Heart right ventricle (tissue), 16 donors: ENCODE measurements at regions not wholly inside any gene's neighbourhood (a gene's known extent, or its start where the extent isn't known, plus 50 kb on each side); places are given as distances from the start of the nearest gene placed in this dataset.

Experiments
- ATAC-seq, 8 donors: fragments of 200-7000 bp; cut with Tn5 transposase; one replicate each; pipeline ENCODE4 v1.9.1; 2020; ENCODE audit warnings: mild to moderate bottlenecking in 8 of 8, moderate library complexity in 8 of 8, moderate number of reproducible peaks in 1 of 8
- DNase-seq, 2 donors: peaks; one replicate each; pipeline ENCODE4 v3.0.0-alpha.2; 2020
- H3K27ac ChIP-seq, 10 donors: fragments of 200-600 bp; sonication (generic) in 2 of 10; one replicate each; pipeline versions ENCODE4 v1.5.0 to v1.8.0; 2020 to 2022; ENCODE audit warnings: mild to moderate bottlenecking in 3 of 10
- H3K27me3 ChIP-seq, 7 donors: fragments of 200-600 bp; one replicate each; pipeline ENCODE4 v1.8.0; 2021 to 2022; ENCODE audit warnings: mild to moderate bottlenecking in 2 of 7
- H3K36me3 ChIP-seq, 9 donors: fragments of 200-600 bp; sonication (generic) in 1 of 9; one replicate each; pipeline versions ENCODE4 v1.5.0 to v1.8.0; 2020 to 2022; ENCODE audit warnings: mild to moderate bottlenecking in 2 of 9
- H3K4me1 ChIP-seq, 9 donors: fragments of 200-600 bp; sonication (generic) in 1 of 9; one replicate each; pipeline versions ENCODE4 v1.5.0 to v1.8.0; 2020 to 2022; ENCODE audit warnings: mild to moderate bottlenecking in 4 of 9
- H3K4me3 ChIP-seq, 10 donors: fragments of 200-600 bp; sonication (generic) in 2 of 10; one replicate each; pipeline versions ENCODE4 v1.5.0 to v1.8.0; 2020 to 2022; ENCODE audit warnings: mild to moderate bottlenecking in 7 of 10, moderate library complexity in 2 of 10
- H3K9me3 ChIP-seq, 11 donors: fragments of 200-600 bp in 10 of 11; sonication (generic) in 2 of 11; one replicate each; pipeline versions ENCODE4 v1.5.0 to v1.8.0; 2013 to 2022; ENCODE audit warnings: mild to moderate bottlenecking in 2 of 11, control low read depth in 1 of 11, moderate library complexity in 1 of 11
- CTCF ChIP-seq, 9 donors: fragments of 200-600 bp; sonication (generic) in 2 of 9; IDR thresholded peaks; one replicate each; pipeline versions ENCODE4 v1.5.0 to v1.8.0; 2021 to 2022; ENCODE audit warnings: antibody characterized with exemption in 9 of 9, mild to moderate bottlenecking in 5 of 9, moderate library complexity in 1 of 9
- WGBS, 2 donors: extraction: QIAGEN DNeasy Blood & Tissue Kit; methylation state at CpG; one replicate each; pipeline ENCODE4 v1.1.7; 2013; ENCODE audit warnings: inconsistent platforms in 1 of 2; 5-methylcytosine and 5-hydroxymethylcytosine counted together
- intact Hi-C, 10 donors: fragments of 100-400 bp; cut with DNase I; formaldehyde crosslinking; loops; one replicate each; pipeline versions ENCODE4 v1.11.1 to v1.14.2; 2022
- donor health status: Arrhythmogenic right ventricular cardiomyopathy.
- donor health status: ischemic (EF 13 %, LVEDD 7.1; RV severe dilation, severe dysfunction).
- donor health status: healthy with polysubstance abuse.
- donor health status: DM: no; HTN: yes; CAD: no.
- donor health status: DM: no; HTN: no; CAD: no.
- donor health status: ischemic (EF 25% LVEDD 6.9; RV normal size, moderate dysfunction).
- donor health status: ischemic (EF 25% LVEDD 5.7; RV mildly dilated, moderate dysfunction).
- donor health status: healthy.
- donor health status: DM: yes; HTN: yes; CAD: no.
- donor health status: Ischemic cardiomyopathy.
- donor health status: ischemic (EF 35%, LVEDD 5.7; RV mildly dilated, moderate dysfunction).
- donor health status: nonischemic (EF 11% LVEDD 7.7; RV severe dilation, severe dysfunction).
- donor health status: DM: yes; HTN: yes; CAD: no.
- donor health status: PGD.
- donor health status: ischemic (EF 29% LVEDD 5.4; RV normal size, mild dysfunction).
- donor health status: nonischemic (EF 23%, LVEDD 6.1; RV moderate dilation, normal function).

- H3K4me1 ChIP-seq: peaks cover 0 to 14% (median 8%) of the 10 kb centered on the region in 9 donors
- TF ChIP-seq CTCF (IDR thresholded peaks at IDR 0.05): no peak
- H3K27ac ChIP-seq: peak overlapping the region in 1 of 10 donors; percentile 56
- DNase-seq (no peak), ATAC-seq (peak in 7 of 8 donors; percentile 34 to 67 (median 47))
- peaks cover 0 to 13% (median 0%) of the 10 kb centered on the region in 7 donors for H3K27me3 ChIP-seq
- 23 to 34% methylated on average over 14 of the region's 14 CpGs for WGBS, 2 donors
- H3K36me3 ChIP-seq: no peaks in the 10 kb centered on the region
- peak overlapping the region in 2 of 10 donors; percentile 8 to 14 for H3K4me3 ChIP-seq
- intact Hi-C loops: no loop called here
- H3K9me3 ChIP-seq: no peaks in the 10 kb centered on the region
Observed at GRCh38 chr16:87178177-87178863, 138.9 kb downstream of the C16orf95 start.

GRCh38 chr16:87178977-87179376 lies 138.2 kb downstream of the C16orf95 start:
- intact Hi-C loops: no loop called here
- no peak for TF ChIP-seq CTCF (IDR thresholded peaks at IDR 0.05)
- DNase-seq: peak; percentile 49 to 59
- Histone ChIP-seq H3K27ac (peak overlapping the region in 1 of 10 donors; percentile 56), H3K9me3 (no peaks in the 10 kb centered on the region), H3K4me3 (no peak overlapping the region), H3K36me3 (no peaks in the 10 kb centered on the region), H3K27me3 (peaks cover 0 to 13% (median 0%) of the 10 kb centered on the region in 7 donors), H3K4me1 (peaks cover 0 to 14% (median 8%) of the 10 kb centered on the region in 9 donors)
- ATAC-seq: peak; percentile 42 to 79 (median 68)
- 21 to 31% methylated on average over 9 of the region's 9 CpGs for WGBS, 2 donors

- no peak overlapping the region for H3K4me3 ChIP-seq
- DNase-seq (no peak), ATAC-seq (no peak)
- WGBS, 2 donors: 86 to 91% methylated on average over 6 of the region's 6 CpGs
- peaks cover 0 to 11% (median 0%) of the 10 kb centered on the region in 7 donors for H3K27me3 ChIP-seq
- intact Hi-C loops: no loop called here
- H3K27ac ChIP-seq: no peak overlapping the region
- H3K36me3 ChIP-seq: no peaks in the 10 kb centered on the region
- H3K9me3 ChIP-seq: no peaks in the 10 kb centered on the region
- no peak for TF ChIP-seq CTCF (IDR thresholded peaks at IDR 0.05)
- H3K4me1 ChIP-seq: peaks cover 0 to 14% (median 8%) of the 10 kb centered on the region in 9 donors
Observed at GRCh38 chr16:87180069-87180468, 137.1 kb downstream of the C16orf95 start.

GRCh38 chr16:87182759-87183158 lies 134.4 kb downstream of the C16orf95 start:
- no peak for ATAC-seq
- no peak for TF ChIP-seq CTCF (IDR thresholded peaks at IDR 0.05)
- Histone ChIP-seq H3K27me3 (no peaks in the 10 kb centered on the region), H3K4me3 (no peak overlapping the region), H3K36me3 (no peaks in the 10 kb centered on the region), H3K27ac (no peak overlapping the region), H3K9me3 (no peaks in the 10 kb centered on the region), H3K4me1 (peaks cover 0 to 14% (median 8%) of the 10 kb centered on the region in 9 donors)
- no peak for DNase-seq
- intact Hi-C loops: no loop called here
- WGBS, 2 donors: 77 to 80% methylated on average over 3 of the region's 3 CpGs
